Activated CD4-positive, alpha-beta T cell treated with anti-CD3 and anti-CD28 coated beads for 48 hours (primary cell): ENCODE measurements at regions not wholly inside any gene's neighbourhood (a gene's known extent, or its start where the extent isn't known, plus 50 kb on each side); places are given as distances from the start of the nearest gene placed in this dataset.
"Not testable (repeated sequence)": the region's sequence is repeated elsewhere in the genome, so short reads cannot be mapped to it uniquely, and the experiment has no call there.

ENCODE experiments used
- DNase-seq: peaks from one replicate; pipeline ENCODE4 v3.0.0-alpha.2; 2020

GRCh38 chr15:62903437-62903836 is 139.1 kb upstream of the TPM1 start:
- no peak for DNase-seq

- DNase-seq: no peak
Observed at GRCh38 chr15:62904041-62904910, 138.3 kb upstream of the TPM1 start.

GRCh38 chr15:62906627-62907026 is 135.9 kb upstream of the TPM1 start:
- DNase-seq: no peak

- no peak for DNase-seq
Observed at GRCh38 chr15:62907275-62907674, 135.3 kb upstream of the TPM1 start.

GRCh38 chr15:62908341-62908740 is 134.2 kb upstream of the TPM1 start:
- not testable (repeated sequence) for DNase-seq

- DNase-seq: no peak
Observed at GRCh38 chr15:62909257-62909656, 133.3 kb upstream of the TPM1 start.

- DNase-seq: no peak
Observed at GRCh38 chr15:62912282-62912681, 130.3 kb upstream of the TPM1 start.

GRCh38 chr15:62912808-62913207 is 129.7 kb upstream of the TPM1 start:
- DNase-seq: no peak

GRCh38 chr15:62913246-62913645 is 129.3 kb upstream of the TPM1 start:
- DNase-seq: no peak

GRCh38 chr15:62914461-62915079 is 128.0 kb upstream of the TPM1 start:
- no peak for DNase-seq

- no peak for DNase-seq
Observed at GRCh38 chr15:62920682-62921502, 121.7 kb upstream of the TPM1 start.

GRCh38 chr15:62922514-62922913 is 120.0 kb upstream of the TPM1 start:
- DNase-seq: no peak

- DNase-seq: no peak
Observed at GRCh38 chr15:62925875-62926274, 116.7 kb upstream of the TPM1 start.

GRCh38 chr15:62927196-62927595 is 115.4 kb upstream of the TPM1 start:
- no peak for DNase-seq

- DNase-seq: no peak
Observed at GRCh38 chr15:62927836-62928235, 114.7 kb upstream of the TPM1 start.

- DNase-seq: no peak
Observed at GRCh38 chr15:62928242-62928999, 114.1 kb upstream of the TPM1 start.

- no peak for DNase-seq
Observed at GRCh38 chr15:62929000-62929357, 113.6 kb upstream of the TPM1 start.

- DNase-seq: no peak
Observed at GRCh38 chr15:62931650-62932049, 110.9 kb upstream of the TPM1 start.

- DNase-seq: no peak
Observed at GRCh38 chr15:62932436-62932835, 110.1 kb upstream of the TPM1 start.

- no peak for DNase-seq
Observed at GRCh38 chr15:62933386-62933785, 109.2 kb upstream of the TPM1 start.

- no peak for DNase-seq
Observed at GRCh38 chr15:62934236-62934971, 108.1 kb upstream of the TPM1 start.
